GM13976 (cell line): ENCODE measurements at regions not wholly inside any gene's neighbourhood (a gene's known extent, or its start where the extent isn't known, plus 50 kb on each side); places are given as distances from the start of the nearest gene placed in this dataset.

Experiments used
- DNase-seq: peaks from one replicate; pipeline ENCODE4 v3.0.0; 2012; ENCODE audit warnings: low spot score
- in situ Hi-C: fragments of 300-500 bp; cut with MboI; formaldehyde crosslinking; loops from one replicate; pipeline ENCODE4 v1.12.0; 2022; ENCODE audit warnings: low sequenced_read_pairs, mixed read lengths, inconsistent platforms; ENCODE audit not compliant: unreplicated experiment
- TF ChIP-seq, protein P1 (sequence below): IDR thresholded peaks from 2 replicates; pipeline ENCODE4 v1.5.1; 2012; ENCODE audit warnings: borderline replicate concordance, mild to moderate bottlenecking; ENCODE audit not compliant: insufficient read depth; ENCODE audit errors: extremely low read depth, missing control alignments, control extremely low read depth

DNA sequence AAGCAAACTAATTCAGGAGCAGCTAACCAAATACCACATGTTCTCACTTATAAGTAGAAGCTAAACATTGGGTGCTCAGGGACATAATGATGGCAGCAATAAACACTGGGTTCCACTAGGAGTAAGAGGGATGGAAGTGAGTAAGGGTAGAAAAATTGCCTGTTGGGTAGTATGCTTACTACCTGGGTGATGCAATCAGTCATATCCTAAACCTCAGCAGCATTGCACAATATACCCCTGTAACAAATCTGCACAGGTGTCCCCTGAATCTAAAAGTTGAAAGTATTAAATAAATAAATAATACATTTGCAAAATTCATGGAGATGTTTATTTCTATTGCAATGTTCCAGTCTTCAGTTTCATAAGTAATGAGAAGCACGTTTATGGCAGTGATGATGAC lies 409.8 kb upstream of the FOXG1 start:
- TF ChIP-seq, protein P1, sequence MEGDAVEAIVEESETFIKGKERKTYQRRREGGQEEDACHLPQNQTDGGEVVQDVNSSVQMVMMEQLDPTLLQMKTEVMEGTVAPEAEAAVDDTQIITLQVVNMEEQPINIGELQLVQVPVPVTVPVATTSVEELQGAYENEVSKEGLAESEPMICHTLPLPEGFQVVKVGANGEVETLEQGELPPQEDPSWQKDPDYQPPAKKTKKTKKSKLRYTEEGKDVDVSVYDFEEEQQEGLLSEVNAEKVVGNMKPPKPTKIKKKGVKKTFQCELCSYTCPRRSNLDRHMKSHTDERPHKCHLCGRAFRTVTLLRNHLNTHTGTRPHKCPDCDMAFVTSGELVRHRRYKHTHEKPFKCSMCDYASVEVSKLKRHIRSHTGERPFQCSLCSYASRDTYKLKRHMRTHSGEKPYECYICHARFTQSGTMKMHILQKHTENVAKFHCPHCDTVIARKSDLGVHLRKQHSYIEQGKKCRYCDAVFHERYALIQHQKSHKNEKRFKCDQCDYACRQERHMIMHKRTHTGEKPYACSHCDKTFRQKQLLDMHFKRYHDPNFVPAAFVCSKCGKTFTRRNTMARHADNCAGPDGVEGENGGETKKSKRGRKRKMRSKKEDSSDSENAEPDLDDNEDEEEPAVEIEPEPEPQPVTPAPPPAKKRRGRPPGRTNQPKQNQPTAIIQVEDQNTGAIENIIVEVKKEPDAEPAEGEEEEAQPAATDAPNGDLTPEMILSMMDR: no peak
- DNase-seq: no peak
- in situ Hi-C loops: no loop called here

DNA sequence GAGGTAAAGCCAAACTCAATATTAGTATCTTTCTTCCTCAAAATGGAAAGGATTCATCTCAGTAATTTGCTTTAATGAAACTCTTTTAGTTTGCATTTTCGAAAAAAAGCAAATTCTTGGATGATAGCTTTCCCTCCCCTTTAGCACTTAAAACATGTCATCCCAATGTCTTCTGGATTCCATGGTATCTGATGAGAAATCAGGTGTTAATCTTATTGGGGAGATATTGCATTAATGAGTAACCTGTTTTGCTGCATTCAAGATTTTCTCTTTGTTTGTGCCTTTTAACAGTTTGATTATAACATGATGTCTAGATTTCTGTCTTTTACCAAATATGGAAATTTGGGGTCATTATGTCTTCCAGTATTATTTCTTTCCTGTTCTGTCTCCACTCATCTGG lies 405.1 kb upstream of the FOXG1 start:
- no peak for DNase-seq
- in situ Hi-C loops: no loop called here
- TF ChIP-seq, protein P1: no peak

DNA sequence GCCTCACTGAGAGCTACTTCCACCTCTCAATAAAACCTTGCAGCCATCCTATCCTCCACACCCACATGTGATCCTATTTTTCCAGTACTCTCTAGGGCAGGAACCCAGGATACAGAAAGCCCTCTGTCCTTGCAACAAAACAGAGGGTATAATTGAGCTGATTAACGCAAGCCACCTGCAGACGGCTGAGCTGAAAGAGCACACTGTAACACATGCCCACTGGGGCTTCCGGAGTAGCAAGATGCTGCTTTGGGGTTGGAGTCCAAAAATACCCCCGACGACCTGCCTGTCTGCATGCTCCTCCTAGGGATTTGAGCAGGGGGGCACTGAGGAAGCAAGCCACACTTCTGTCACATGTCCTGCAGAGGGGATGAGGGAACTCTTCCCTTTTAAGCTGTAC lies 401.1 kb upstream of the FOXG1 start:
- TF ChIP-seq, protein P1: no peak
- in situ Hi-C loops: no loop called here
- DNase-seq: no peak

DNA sequence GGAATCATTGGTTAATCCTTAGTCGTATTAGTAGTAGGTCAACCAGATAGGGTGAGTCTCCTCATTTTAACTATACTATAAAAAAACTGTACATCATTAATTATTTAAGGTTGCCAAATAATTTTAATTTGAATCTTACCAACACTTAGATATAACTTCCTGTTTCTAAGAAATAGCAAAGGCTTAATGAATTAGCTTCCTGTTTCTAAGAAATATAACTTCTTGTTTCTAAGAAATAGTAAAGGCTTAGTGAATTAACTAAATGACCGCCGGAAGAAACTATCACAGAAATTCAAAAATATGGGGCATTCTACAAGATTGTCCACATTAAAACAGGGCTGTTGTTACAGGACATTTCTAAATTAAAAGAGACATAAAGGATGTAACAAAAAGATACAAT lies 392.9 kb upstream of the FOXG1 start:
- no peak for DNase-seq
- in situ Hi-C loops: no loop called here
- TF ChIP-seq, protein P1: no peak

DNA sequence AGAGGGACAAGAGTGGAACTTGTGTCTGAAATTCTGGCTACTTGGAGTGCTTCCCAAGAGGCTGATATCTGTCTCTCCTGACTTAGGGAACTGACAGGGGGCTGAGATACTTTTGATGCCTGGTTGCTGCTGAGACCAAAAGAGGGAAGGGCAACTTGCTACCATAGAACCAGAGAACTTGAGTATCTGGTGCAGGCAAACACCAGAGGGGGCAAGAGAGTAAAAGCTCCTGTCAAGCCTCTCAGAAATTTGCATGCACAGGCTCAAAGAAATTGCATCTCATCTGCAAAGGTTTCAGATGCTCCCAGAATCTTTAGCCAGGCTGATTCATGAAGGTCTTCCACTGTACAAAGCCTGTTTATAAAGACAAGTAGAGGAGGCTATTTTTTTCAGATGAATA lies 391.3 kb upstream of the FOXG1 start:
- in situ Hi-C loops: no loop called here
- TF ChIP-seq, protein P1: no peak
- DNase-seq: no peak

DNA sequence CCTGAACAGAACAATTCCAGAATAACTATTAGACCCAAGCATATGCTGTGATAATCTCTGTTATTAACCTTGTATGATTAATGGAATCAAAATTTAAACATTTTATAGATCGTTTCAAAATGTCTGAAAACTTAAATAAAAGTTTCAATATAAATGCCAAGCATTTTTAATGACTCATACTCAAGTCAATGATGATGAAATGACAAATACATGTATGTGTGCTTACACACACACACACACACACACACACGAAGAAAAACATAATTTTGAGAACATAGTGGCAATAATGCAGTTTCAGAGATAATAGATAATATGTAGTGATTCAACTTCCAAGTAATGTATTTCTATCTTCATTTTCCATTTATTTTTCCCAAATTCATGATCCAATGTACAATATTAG lies 384.9 kb upstream of the FOXG1 start:
- no peak for DNase-seq
- in situ Hi-C loops: no loop called here
- TF ChIP-seq, protein P1: no peak
